Uterus (tissue), 3 donors: ENCODE measurements at regions not wholly inside any gene's neighbourhood (a gene's known extent, or its start where the extent isn't known, plus 50 kb on each side); places are given as distances from the start of the nearest gene placed in this dataset.
"Not testable (repeated sequence)": the region's sequence is repeated elsewhere in the genome, so short reads cannot be mapped to it uniquely, and the experiment has no call there.

Experiments
- DNase-seq, 2 donors: peaks; one replicate each; pipeline ENCODE4 v3.0.0-alpha.2; 2019 to 2020
- H3K27ac ChIP-seq, 2 donors: fragments of 200-600 bp; sonication (generic); 1 replicate in 1 of 2; 2 replicates in 1 of 2; pipeline ENCODE4 v1.5.1; 2016 to 2018
- H3K27me3 ChIP-seq, 2 donors: fragments of 200-600 bp; sonication (generic); one replicate each; pipeline ENCODE4 v1.5.1; 2018 to 2019; ENCODE audit warnings: control low read depth in 1 of 2
- H3K36me3 ChIP-seq, 2 donors: fragments of 200-600 bp; sonication (generic); one replicate each; pipeline ENCODE4 v1.5.1; 2019; ENCODE audit warnings: control low read depth in 1 of 2
- H3K4me1 ChIP-seq, 2 donors: fragments of 200-600 bp; sonication (generic); one replicate each; pipeline ENCODE4 v1.5.1; 2018 to 2019; ENCODE audit warnings: control low read depth in 1 of 2
- H3K4me3 ChIP-seq, 2 donors: fragments of 200-600 bp; sonication (generic); 1 replicate in 1 of 2; 2 replicates in 1 of 2; pipeline ENCODE4 v1.5.1; 2018 to 2019; ENCODE audit warnings: mild to moderate bottlenecking in 1 of 2
- H3K9me3 ChIP-seq, 2 donors: fragments of 200-600 bp; sonication (generic); one replicate each; pipeline ENCODE4 v1.5.1; 2019; ENCODE audit warnings: control low read depth in 1 of 2
- POLR2A ChIP-seq, 2 donors: fragments of 450-650 bp; IDR thresholded peaks; one replicate each; pipeline ENCODE4 v1.6.1; 2016; ENCODE audit warnings: antibody characterized with exemption in 2 of 2, mild to moderate bottlenecking in 1 of 2, moderate library complexity in 1 of 2
- intact Hi-C: fragments of 100-400 bp; cut with DNase I; formaldehyde crosslinking; loops from one replicate; pipeline ENCODE4 v1.15.1; 2023; ENCODE audit warnings: low total_unique reads
- TF ChIP-seq, protein P1 (sequence below), 4 experiments: fragments of 200-600 bp in 2 of 4; fragments of 450-650 bp in 2 of 4; sonication (generic) in 2 of 4; IDR thresholded peaks; one replicate each; pipeline ENCODE4 v1.5.1; 2016 to 2019; ENCODE audit warnings: antibody characterized with exemption in 4 of 4, mild to moderate bottlenecking in 2 of 4, moderate library complexity in 1 of 4
- donor health status: DM: yes; HTN: yes; CAD: no.

DNA sequence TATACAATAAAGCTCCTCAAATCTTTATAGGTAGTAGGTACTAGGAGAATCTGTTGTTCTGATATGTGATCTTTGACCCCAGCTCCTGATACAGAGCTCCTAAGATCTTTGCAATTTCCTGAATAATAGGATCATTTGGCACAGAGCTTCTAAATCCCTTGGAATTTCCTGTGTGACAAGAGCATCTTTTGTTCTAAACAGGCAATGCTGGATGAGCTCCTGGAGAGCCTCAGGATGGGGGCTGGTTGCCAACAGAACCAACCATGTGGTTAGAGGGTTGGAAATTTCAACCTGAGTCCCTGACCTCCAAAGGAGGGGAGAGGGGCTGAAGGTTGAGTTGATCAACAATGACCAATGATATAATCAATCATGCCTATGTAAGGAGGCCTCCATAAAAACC lies 629.0 kb downstream of the CCSER2 start:
- intact Hi-C loops = no loop called here
- Histone ChIP-seq H3K27me3 (no peaks in the 10 kb centered on the region), H3K4me1 (no peaks in the 10 kb centered on the region), H3K4me3 (no peak overlapping the region), H3K27ac (no peak overlapping the region), H3K36me3 (no peaks in the 10 kb centered on the region), H3K9me3 (no peaks in the 10 kb centered on the region)
- TF ChIP-seq, protein P1, sequence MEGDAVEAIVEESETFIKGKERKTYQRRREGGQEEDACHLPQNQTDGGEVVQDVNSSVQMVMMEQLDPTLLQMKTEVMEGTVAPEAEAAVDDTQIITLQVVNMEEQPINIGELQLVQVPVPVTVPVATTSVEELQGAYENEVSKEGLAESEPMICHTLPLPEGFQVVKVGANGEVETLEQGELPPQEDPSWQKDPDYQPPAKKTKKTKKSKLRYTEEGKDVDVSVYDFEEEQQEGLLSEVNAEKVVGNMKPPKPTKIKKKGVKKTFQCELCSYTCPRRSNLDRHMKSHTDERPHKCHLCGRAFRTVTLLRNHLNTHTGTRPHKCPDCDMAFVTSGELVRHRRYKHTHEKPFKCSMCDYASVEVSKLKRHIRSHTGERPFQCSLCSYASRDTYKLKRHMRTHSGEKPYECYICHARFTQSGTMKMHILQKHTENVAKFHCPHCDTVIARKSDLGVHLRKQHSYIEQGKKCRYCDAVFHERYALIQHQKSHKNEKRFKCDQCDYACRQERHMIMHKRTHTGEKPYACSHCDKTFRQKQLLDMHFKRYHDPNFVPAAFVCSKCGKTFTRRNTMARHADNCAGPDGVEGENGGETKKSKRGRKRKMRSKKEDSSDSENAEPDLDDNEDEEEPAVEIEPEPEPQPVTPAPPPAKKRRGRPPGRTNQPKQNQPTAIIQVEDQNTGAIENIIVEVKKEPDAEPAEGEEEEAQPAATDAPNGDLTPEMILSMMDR (IDR thresholded peaks at IDR 0.05) = no peak
- no peak for TF ChIP-seq POLR2A (IDR thresholded peaks at IDR 0.05)
- DNase-seq = no peak

DNA sequence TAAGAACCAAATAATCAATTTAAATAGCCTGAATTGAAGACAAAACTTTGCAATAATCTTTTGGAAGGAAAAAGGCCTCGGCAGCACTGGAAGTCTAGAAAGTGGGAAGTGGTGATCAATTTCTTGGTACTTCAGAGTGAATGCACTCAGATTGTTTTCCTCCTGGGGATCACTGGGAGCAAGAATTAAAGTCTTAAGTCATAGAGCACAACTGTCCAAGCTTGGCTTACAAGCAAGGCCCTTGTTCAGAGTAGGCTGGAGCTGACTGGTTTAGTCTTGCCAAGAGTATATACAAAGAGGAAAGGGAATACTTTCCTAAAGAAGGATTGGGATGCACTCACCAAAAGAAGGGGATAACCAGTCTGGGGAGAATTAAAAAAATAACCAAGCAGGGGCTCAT lies 637.1 kb downstream of the CCSER2 start:
- H3K27me3 ChIP-seq = no peaks in the 10 kb centered on the region
- no peak overlapping the region for H3K4me3 ChIP-seq
- intact Hi-C loops = no loop called here

DNA sequence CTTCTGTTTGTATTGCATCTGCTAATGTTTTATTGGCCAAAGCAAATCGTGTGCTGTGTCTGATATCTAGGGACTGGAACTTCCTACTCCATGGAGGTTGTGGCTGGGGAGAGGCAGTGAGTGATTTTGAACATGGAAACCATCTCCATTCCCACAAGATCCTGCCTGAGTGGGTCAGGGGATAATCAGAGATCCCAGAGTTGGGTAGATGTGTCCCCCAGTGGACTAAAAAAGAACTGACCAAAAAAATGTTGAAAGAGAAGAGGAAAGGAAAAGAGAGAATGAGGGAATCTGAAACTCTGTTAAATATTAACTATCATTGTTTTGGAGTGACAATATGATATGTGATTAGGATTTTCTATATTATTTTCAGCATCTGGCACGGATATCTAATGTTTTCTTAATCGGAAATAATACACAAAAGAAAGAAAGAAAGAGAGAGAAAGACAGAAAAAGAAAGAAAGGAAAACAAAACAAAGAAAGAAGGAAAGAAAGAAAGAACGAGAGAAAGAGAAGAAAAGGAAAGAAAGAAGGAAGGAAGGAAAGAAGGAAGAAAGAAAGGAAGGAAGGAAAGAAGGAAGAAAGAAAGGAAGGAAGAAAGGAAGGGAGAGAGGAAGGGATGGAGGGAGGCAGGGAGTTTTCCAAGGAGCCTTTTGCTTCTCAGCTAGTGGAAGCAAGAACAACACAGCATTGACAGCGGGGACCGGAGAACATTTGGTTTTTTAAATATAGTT lies 638.5 kb downstream of the CCSER2 start:
- Histone ChIP-seq H3K36me3 (no peaks in the 10 kb centered on the region), H3K27ac (no peak overlapping the region), H3K4me1 (no peaks in the 10 kb centered on the region), H3K9me3 (no peaks in the 10 kb centered on the region), H3K27me3 (no peaks in the 10 kb centered on the region), H3K4me3 (no peak overlapping the region)
- no peak for DNase-seq
- TF ChIP-seq, protein P1 (IDR thresholded peaks at IDR 0.05) = no peak
- no peak for TF ChIP-seq POLR2A (IDR thresholded peaks at IDR 0.05)
- intact Hi-C loops = no loop called here

More for the DNA sequence above, 637.1 kb downstream of the CCSER2 start:
- Histone ChIP-seq H3K9me3 (no peaks in the 10 kb centered on the region), H3K27ac (no peak overlapping the region), H3K36me3 (no peaks in the 10 kb centered on the region), H3K4me1 (no peaks in the 10 kb centered on the region)
- no peak for DNase-seq
- TF ChIP-seq POLR2A (IDR thresholded peaks at IDR 0.05) = no peak
- TF ChIP-seq, protein P1 (IDR thresholded peaks at IDR 0.05) = no peak

DNA sequence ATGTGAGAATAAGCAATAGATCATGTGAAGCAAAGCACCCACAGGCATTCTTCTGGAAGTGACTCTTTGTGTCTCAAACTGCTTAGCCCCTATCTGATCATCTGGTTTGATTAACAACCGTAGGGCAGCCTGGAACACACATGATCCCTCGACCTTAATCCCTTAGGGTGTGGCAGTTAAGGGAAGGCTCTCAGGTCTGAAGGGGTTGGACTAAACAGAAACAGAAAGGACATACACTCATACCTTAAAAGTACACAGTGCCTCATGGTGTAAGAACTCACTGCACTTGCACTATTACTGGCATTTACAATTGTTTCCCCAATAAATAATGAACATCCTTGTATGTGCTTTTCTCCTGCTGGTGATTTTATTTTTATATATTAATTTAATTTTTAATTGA lies 640.9 kb downstream of the CCSER2 start:
- H3K4me3 ChIP-seq, H3K4me1 ChIP-seq, H3K27ac ChIP-seq, H3K36me3 ChIP-seq, H3K27me3 ChIP-seq, H3K9me3 ChIP-seq, intact Hi-C loops, DNase-seq: not testable (repeated sequence)

DNA sequence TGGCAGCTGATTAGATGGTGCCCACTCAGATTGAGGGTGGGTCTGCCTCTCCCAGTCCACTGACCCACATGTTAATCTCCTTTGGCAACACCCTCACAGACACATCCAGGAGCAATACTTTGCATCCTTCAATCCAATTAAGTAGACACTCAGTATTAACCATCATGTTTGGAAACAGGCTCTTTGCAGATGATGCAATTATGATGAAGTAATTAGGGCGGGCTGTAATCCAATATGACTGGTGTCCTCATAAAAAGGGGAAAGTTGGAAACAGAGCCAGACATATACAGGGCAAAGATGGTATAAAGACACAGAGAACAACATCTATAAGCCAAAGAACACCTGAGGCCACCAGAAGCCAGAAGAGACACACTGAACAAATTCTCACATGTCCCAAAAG lies 658.6 kb downstream of the CCSER2 start:
- Histone ChIP-seq H3K36me3 (no peaks in the 10 kb centered on the region), H3K27ac (no peak overlapping the region), H3K9me3 (no peaks in the 10 kb centered on the region), H3K27me3 (no peaks in the 10 kb centered on the region), H3K4me1 (no peaks in the 10 kb centered on the region), H3K4me3 (no peak overlapping the region)
- TF ChIP-seq, protein P1 (IDR thresholded peaks at IDR 0.05) = no peak
- no peak for TF ChIP-seq POLR2A (IDR thresholded peaks at IDR 0.05)
- intact Hi-C loops = loop anchor here (5.0 kb wide), 1 partner anchor 305 kb away; no protein-coding TSS in a partner anchor
- DNase-seq = no peak
